CD14-positive monocyte (primary cell): ENCODE measurements at regions not wholly inside any gene's neighbourhood (a gene's known extent, or its start where the extent isn't known, plus 50 kb on each side); places are given as distances from the start of the nearest gene placed in this dataset.

ENCODE experiments used
- DNase-seq, 3 donors: peaks; one replicate each; pipeline ENCODE4 v3.0.0-alpha.2; 2011 to 2022
- H2AFZ ChIP-seq: 2 replicates; pipeline ENCODE4 v1.6.0; 2012; ENCODE audit warnings: mild to moderate bottlenecking, low read depth, low read length, inconsistent platforms; ENCODE audit not compliant: insufficient read depth, poor library complexity, severe bottlenecking
- H3K27ac ChIP-seq, 2 donors: 1 replicate in 1 of 2; 2 replicates in 1 of 2; pipeline ENCODE4 v1.5.1; 2012 to 2013; ENCODE audit warnings: low read length in 2 of 2, control low read depth in 1 of 2, inconsistent platforms in 1 of 2, low read depth in 1 of 2, mild to moderate bottlenecking in 1 of 2
- H3K27me3 ChIP-seq, 2 donors: one replicate each; pipeline versions ENCODE4 v1.6.0 to v1.6.1; 2011 to 2013; ENCODE audit warnings: low read length in 2 of 2; ENCODE audit not compliant: control insufficient read depth in 2 of 2, insufficient read depth in 2 of 2
- H3K36me3 ChIP-seq, 2 donors: replicated peaks in 1 of 2; 1 replicate in 1 of 2; 2 replicates in 1 of 2; pipeline versions ENCODE4 v1.5.1 to v1.6.1; 2012 to 2013; ENCODE audit warnings: low read length in 2 of 2, control low read depth in 1 of 2, inconsistent platforms in 1 of 2, mild to moderate bottlenecking in 1 of 2; ENCODE audit not compliant: insufficient read depth in 2 of 2, control insufficient read depth in 1 of 2
- H3K4me1 ChIP-seq, 2 donors: 1 replicate in 1 of 2; 2 replicates in 1 of 2; pipeline versions ENCODE4 v1.5.1 to v1.6.1; 2012 to 2013; ENCODE audit warnings: low read length in 2 of 2, control low read depth in 1 of 2, inconsistent platforms in 1 of 2, mild to moderate bottlenecking in 1 of 2, moderate library complexity in 1 of 2; ENCODE audit not compliant: insufficient read depth in 2 of 2, control insufficient read depth in 1 of 2
- H3K4me2 ChIP-seq: replicated peaks from 2 replicates; pipeline ENCODE3; 2012; ENCODE audit warnings: low read length, moderate library complexity, mild to moderate bottlenecking; ENCODE audit not compliant: poor library complexity, severe bottlenecking; ENCODE audit errors: extremely low read depth
- H3K4me3 ChIP-seq, 3 experiments: fragments of 200-600 bp in 1 of 3; sonication (generic) in 1 of 3; replicated peaks in 1 of 3; 1 replicate in 2 of 3; 2 replicates in 1 of 3; pipeline ENCODE4 v1.5.1; 2011 to 2013; ENCODE audit warnings: low read length in 3 of 3, mild to moderate bottlenecking in 3 of 3, control low read depth in 2 of 3, low read depth in 2 of 3, inconsistent platforms in 1 of 3, moderate library complexity in 1 of 3
- H3K79me2 ChIP-seq: 2 replicates; pipeline ENCODE4 v1.6.0; 2012; ENCODE audit warnings: mild to moderate bottlenecking, control low read depth, inconsistent platforms, low read length, moderate library complexity; ENCODE audit not compliant: insufficient read depth
- H3K9ac ChIP-seq: 2 replicates; pipeline ENCODE4 v1.6.0; 2017; ENCODE audit warnings: low read length, mild to moderate bottlenecking; ENCODE audit not compliant: insufficient read depth, poor library complexity, severe bottlenecking
- H3K9me3 ChIP-seq, 2 donors: replicated peaks in 1 of 2; 1 replicate in 1 of 2; 2 replicates in 1 of 2; pipeline versions ENCODE4 v1.5.1 to v1.6.1; 2012 to 2013; ENCODE audit warnings: low read length in 2 of 2, control low read depth in 1 of 2; ENCODE audit not compliant: control insufficient read depth in 1 of 2, insufficient read depth in 1 of 2
- H4K20me1 ChIP-seq: 2 replicates; pipeline ENCODE4 v1.6.0; 2012; ENCODE audit warnings: mild to moderate bottlenecking, low read length, control low read depth, moderate library complexity; ENCODE audit not compliant: insufficient read depth
- H3K27ac Mint-ChIP-seq, 7 donors: one replicate each; pipeline ENCODE4 v1.8.0; 2020; ENCODE audit warnings: mild to moderate bottlenecking in 7 of 7, mixed read lengths in 7 of 7, moderate library complexity in 6 of 7, inconsistent platforms in 2 of 7
- H3K27me3 Mint-ChIP-seq, 3 donors: one replicate each; pipeline ENCODE4 v1.8.0; 2021 to 2022; ENCODE audit warnings: low read depth in 3 of 3, mild to moderate bottlenecking in 3 of 3, mixed read lengths in 3 of 3, moderate library complexity in 3 of 3, inconsistent platforms in 1 of 3
- H3K36me3 Mint-ChIP-seq, 2 donors: one replicate each; pipeline ENCODE4 v1.8.0; 2020; ENCODE audit warnings: mixed read lengths in 2 of 2, inconsistent platforms in 1 of 2, mild to moderate bottlenecking in 1 of 2
- H3K4me1 Mint-ChIP-seq: one replicate; pipeline ENCODE4 v1.8.0; 2020; ENCODE audit warnings: mild to moderate bottlenecking, mixed read lengths
- H3K4me3 Mint-ChIP-seq, 2 donors: one replicate each; pipeline ENCODE4 v1.8.0; 2020; ENCODE audit warnings: mild to moderate bottlenecking in 2 of 2, mixed read lengths in 2 of 2, moderate library complexity in 1 of 2
- H3K9me3 Mint-ChIP-seq, 7 donors: one replicate each; pipeline ENCODE4 v1.8.0; 2020 to 2022; ENCODE audit warnings: mixed read lengths in 7 of 7, mild to moderate bottlenecking in 6 of 7, moderate library complexity in 6 of 7, inconsistent platforms in 2 of 7
- CTCF ChIP-seq: fragments of 200-600 bp; IDR thresholded peaks from one replicate; pipeline ENCODE4 v1.8.0; 2022; ENCODE audit warnings: antibody characterized with exemption, mild to moderate bottlenecking
- WGBS: methylation state at CpG from one replicate; pipeline ENCODE4 v1.1.5; 2013; ENCODE audit warnings: missing lambda C conversion rate; ENCODE audit not compliant: insufficient coverage; 5-methylcytosine and 5-hydroxymethylcytosine counted together
- intact Hi-C, 2 donors: fragments of 100-400 bp; cut with micrococcal nuclease; formaldehyde crosslinking; loops; one replicate each; pipeline versions ENCODE4 v1.15.0 to v1.15.1; 2023

- H3K4me1 Mint-ChIP-seq: no peaks in the 10 kb centered on the region
- no peaks in the 10 kb centered on the region for H3K79me2 ChIP-seq
- no peak for TF ChIP-seq CTCF
Observed at GRCh38 chrY:15289821-15290220, 765.5 kb downstream of the NLGN4Y start.

GRCh38 chrY:15292881-15293280, 768.6 kb downstream of the NLGN4Y start:
- no peaks in the 10 kb centered on the region for H4K20me1 ChIP-seq
- no peak overlapping the region for H3K27ac ChIP-seq
- Mint-ChIP-seq H3K4me1 (no peaks in the 10 kb centered on the region), H3K27me3 (no peaks in the 10 kb centered on the region), H3K9me3 (peaks cover 0 to 1% (median 0%) of the 10 kb centered on the region in 7 donors), H3K27ac (no peak overlapping the region), H3K4me3 (no peak overlapping the region), H3K36me3 (no peaks in the 10 kb centered on the region)
- no peaks in the 10 kb centered on the region for H3K4me1 ChIP-seq
- intact Hi-C loops: no loop called here
- no peaks in the 10 kb centered on the region for H3K27me3 ChIP-seq
- DNase-seq: no peak
- no peak overlapping the region for H3K4me2 ChIP-seq
- WGBS: 46% methylated on average over 7 of the region's 8 CpGs
- H2AFZ ChIP-seq: no peak overlapping the region
- TF ChIP-seq CTCF: no peak
- H3K9ac ChIP-seq: no peak overlapping the region
- H3K4me3 ChIP-seq: no peak overlapping the region
- H3K79me2 ChIP-seq: no peaks in the 10 kb centered on the region
- no peaks in the 10 kb centered on the region for H3K36me3 ChIP-seq
- no peaks in the 10 kb centered on the region for H3K9me3 ChIP-seq

More at GRCh38 chrY:15289821-15290220, 765.5 kb downstream of the NLGN4Y start:
- no peaks in the 10 kb centered on the region for H3K36me3 ChIP-seq
- Mint-ChIP-seq H3K36me3 (no peaks in the 10 kb centered on the region), H3K27ac (no peak overlapping the region), H3K4me3 (no peak overlapping the region), H3K27me3 (no peaks in the 10 kb centered on the region), H3K9me3 (peaks cover 0 to 1% (median 0%) of the 10 kb centered on the region in 7 donors)
- no peak overlapping the region for H3K4me2 ChIP-seq
- WGBS: no CpG with 5 or more reads among the region's 2 CpGs
- intact Hi-C loops: no loop called here
- H2AFZ ChIP-seq: no peak overlapping the region
- H4K20me1 ChIP-seq: no peaks in the 10 kb centered on the region
- DNase-seq: no peak
- no peaks in the 10 kb centered on the region for H3K4me1 ChIP-seq
- H3K9ac ChIP-seq: no peak overlapping the region
- H3K27ac ChIP-seq: no peak overlapping the region
- no peaks in the 10 kb centered on the region for H3K9me3 ChIP-seq
- H3K27me3 ChIP-seq: no peaks in the 10 kb centered on the region
- no peak overlapping the region for H3K4me3 ChIP-seq
